NCI-H1930 (cell line): ENCODE measurements at regions not wholly inside any gene's neighbourhood (a gene's known extent, or its start where the extent isn't known, plus 50 kb on each side); places are given as distances from the start of the nearest gene placed in this dataset.

ENCODE experiments used
- DNase-seq, 2 experiments: peaks; one replicate each; lab custom pipeline; 2025; lab: John Stamatoyannopoulos, UW

GRCh38 chr3:66692042-66692765 is 191.4 kb upstream of the LRIG1 start:
- DNase-seq, result no peak

- no peak for DNase-seq
Measured at GRCh38 chr3:66692766-66693150, 191.9 kb upstream of the LRIG1 start.

- DNase-seq, result no peak
Measured at GRCh38 chr3:66693461-66694031, 192.7 kb upstream of the LRIG1 start.

- no peak for DNase-seq
Measured at GRCh38 chr3:66702126-66702525, 201.3 kb upstream of the LRIG1 start.

- DNase-seq, result no peak
Measured at GRCh38 chr3:66703501-66703900, 202.7 kb upstream of the LRIG1 start.

GRCh38 chr3:66705076-66705475 is 204.3 kb upstream of the LRIG1 start:
- no peak for DNase-seq

GRCh38 chr3:66706890-66707289 is 206.1 kb upstream of the LRIG1 start:
- DNase-seq, result no peak

GRCh38 chr3:66709532-66709931 is 208.7 kb upstream of the LRIG1 start:
- no peak for DNase-seq

GRCh38 chr3:66712210-66712609 is 211.4 kb upstream of the LRIG1 start:
- DNase-seq, result peak in 1 of 2 experiments; percentile 2

- DNase-seq, result no peak
Measured at GRCh38 chr3:66713921-66714320, 213.1 kb upstream of the LRIG1 start.

- DNase-seq, result no peak
Measured at GRCh38 chr3:66715806-66716205, 215.0 kb upstream of the LRIG1 start.

GRCh38 chr3:66717806-66718205 is 217.0 kb upstream of the LRIG1 start:
- no peak for DNase-seq

- no peak for DNase-seq
Measured at GRCh38 chr3:66719796-66720356, 219.1 kb upstream of the LRIG1 start.

GRCh38 chr3:66720508-66720907 is 219.7 kb upstream of the LRIG1 start:
- DNase-seq, result no peak

- DNase-seq, result no peak
Measured at GRCh38 chr3:66722675-66723074, 221.9 kb upstream of the LRIG1 start.

- DNase-seq, result no peak
Measured at GRCh38 chr3:66723231-66723630, 222.4 kb upstream of the LRIG1 start.

GRCh38 chr3:66729687-66730393 is 229.0 kb upstream of the LRIG1 start:
- no peak for DNase-seq

- no peak for DNase-seq
Measured at GRCh38 chr3:66738625-66739365, 238.0 kb upstream of the LRIG1 start.

GRCh38 chr3:66740260-66740659 is 239.4 kb upstream of the LRIG1 start:
- DNase-seq, result no peak

GRCh38 chr3:66744521-66744920 is 243.7 kb upstream of the LRIG1 start:
- no peak for DNase-seq

- no peak for DNase-seq
Measured at GRCh38 chr3:66744986-66745385, 244.2 kb upstream of the LRIG1 start.

GRCh38 chr3:66747261-66747660 is 246.4 kb upstream of the LRIG1 start:
- DNase-seq, result no peak
